Lung (tissue), 11 donors: ENCODE measurements at regions not wholly inside any gene's neighbourhood (a gene's known extent, or its start where the extent isn't known, plus 50 kb on each side); places are given as distances from the start of the nearest gene placed in this dataset.

Experiments
- ATAC-seq: fragments of 200-7000 bp; cut with Tn5 transposase; one replicate; pipeline ENCODE4 v1.9.1; 2020; ENCODE audit warnings: moderate number of reproducible peaks; ENCODE audit not compliant: insufficient read depth, low FRiP score
- DNase-seq, 3 donors: peaks; one replicate each; pipeline ENCODE4 v3.0.0-alpha.2; 2013 to 2017
- H3K27ac ChIP-seq, 2 donors: one replicate each; pipeline ENCODE4 v1.5.1; 2013; ENCODE audit warnings: mild to moderate bottlenecking in 2 of 2, moderate library complexity in 2 of 2, control low read depth in 1 of 2, inconsistent platforms in 1 of 2, low read depth in 1 of 2, low read length in 1 of 2
- H3K27me3 ChIP-seq, 3 donors: one replicate each; pipeline ENCODE4 v1.5.1; 2013; ENCODE audit warnings: low read length in 2 of 3; ENCODE audit not compliant: control insufficient read depth in 3 of 3, insufficient read depth in 3 of 3
- H3K36me3 ChIP-seq, 4 donors: one replicate each; pipeline ENCODE4 v1.5.1; 2013; ENCODE audit warnings: low read length in 4 of 4, mild to moderate bottlenecking in 1 of 4, moderate library complexity in 1 of 4; ENCODE audit not compliant: control insufficient read depth in 4 of 4, insufficient read depth in 4 of 4
- H3K4me1 ChIP-seq, 5 donors: one replicate each; pipeline ENCODE4 v1.5.1; 2013; ENCODE audit warnings: low read length in 5 of 5, mild to moderate bottlenecking in 2 of 5, moderate library complexity in 1 of 5; ENCODE audit not compliant: control insufficient read depth in 5 of 5, insufficient read depth in 5 of 5
- H3K4me3 ChIP-seq: one replicate; pipeline ENCODE4 v1.5.1; 2013; ENCODE audit warnings: mild to moderate bottlenecking, control low read depth, moderate library complexity
- H3K9ac ChIP-seq, 2 donors: one replicate each; pipeline ENCODE4 v1.5.1; 2013; ENCODE audit warnings: low read length in 2 of 2, control low read depth in 1 of 2; ENCODE audit not compliant: insufficient read depth in 1 of 2
- H3K9me3 ChIP-seq, 4 donors: one replicate each; pipeline ENCODE4 v1.5.1; 2013; ENCODE audit warnings: low read length in 3 of 4, mild to moderate bottlenecking in 1 of 4, moderate library complexity in 1 of 4; ENCODE audit not compliant: control insufficient read depth in 4 of 4, insufficient read depth in 3 of 4
- WGBS, 2 donors: extraction: QIAGEN DNeasy Blood & Tissue Kit; methylation state at CpG; one replicate each; pipeline ENCODE4 v1.1.7; 2013; 5-methylcytosine and 5-hydroxymethylcytosine counted together
- TF ChIP-seq, protein P1 (sequence below): IDR thresholded peaks from 2 replicates; pipeline ENCODE4 v1.5.1; 2012; ENCODE audit warnings: mild to moderate bottlenecking; ENCODE audit errors: control extremely low read depth, extremely low read depth
- donor health status: control.
- donor health status: control.
- donor health status: Bipolar disorder and iron deficiency.
- donor health status: healthy.
- donor health status: DM: yes; HTN: yes; CAD: no.

- H3K27ac ChIP-seq, result no peak overlapping the region
- no peak overlapping the region for H3K4me3 ChIP-seq
- ATAC-seq (no peak), DNase-seq (no peak)
- no peaks in the 10 kb centered on the region for H3K9me3 ChIP-seq
- no peaks in the 10 kb centered on the region for H3K36me3 ChIP-seq
- H3K9ac ChIP-seq, result no peak overlapping the region
- TF ChIP-seq, protein P1, sequence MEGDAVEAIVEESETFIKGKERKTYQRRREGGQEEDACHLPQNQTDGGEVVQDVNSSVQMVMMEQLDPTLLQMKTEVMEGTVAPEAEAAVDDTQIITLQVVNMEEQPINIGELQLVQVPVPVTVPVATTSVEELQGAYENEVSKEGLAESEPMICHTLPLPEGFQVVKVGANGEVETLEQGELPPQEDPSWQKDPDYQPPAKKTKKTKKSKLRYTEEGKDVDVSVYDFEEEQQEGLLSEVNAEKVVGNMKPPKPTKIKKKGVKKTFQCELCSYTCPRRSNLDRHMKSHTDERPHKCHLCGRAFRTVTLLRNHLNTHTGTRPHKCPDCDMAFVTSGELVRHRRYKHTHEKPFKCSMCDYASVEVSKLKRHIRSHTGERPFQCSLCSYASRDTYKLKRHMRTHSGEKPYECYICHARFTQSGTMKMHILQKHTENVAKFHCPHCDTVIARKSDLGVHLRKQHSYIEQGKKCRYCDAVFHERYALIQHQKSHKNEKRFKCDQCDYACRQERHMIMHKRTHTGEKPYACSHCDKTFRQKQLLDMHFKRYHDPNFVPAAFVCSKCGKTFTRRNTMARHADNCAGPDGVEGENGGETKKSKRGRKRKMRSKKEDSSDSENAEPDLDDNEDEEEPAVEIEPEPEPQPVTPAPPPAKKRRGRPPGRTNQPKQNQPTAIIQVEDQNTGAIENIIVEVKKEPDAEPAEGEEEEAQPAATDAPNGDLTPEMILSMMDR, result no peak
- H3K4me1 ChIP-seq, result no peaks in the 10 kb centered on the region
- 43 to 73% methylated on average over 1 of the region's 1 CpG for WGBS, 2 donors
- H3K27me3 ChIP-seq, result no peaks in the 10 kb centered on the region
Observed at GRCh38 chr6:114514170-114514569, 171.3 kb upstream of the HS3ST5 start.

GRCh38 chr6:114471450-114471849, 128.6 kb upstream of the HS3ST5 start:
- ATAC-seq, result no peak
- H3K4me1 ChIP-seq, result no peaks in the 10 kb centered on the region
- no peaks in the 10 kb centered on the region for H3K27me3 ChIP-seq
- no peak overlapping the region for H3K4me3 ChIP-seq
- no peak for DNase-seq
- H3K9ac ChIP-seq, result no peak overlapping the region
- WGBS, 2 donors, result 58 to 80% methylated on average over 3 of the region's 3 CpGs
- peaks cover 0 to 3% (median 0%) of the 10 kb centered on the region in 4 donors for H3K9me3 ChIP-seq
- TF ChIP-seq, protein P1, result no peak
- no peak overlapping the region for H3K27ac ChIP-seq
- H3K36me3 ChIP-seq, result no peaks in the 10 kb centered on the region

DNA sequence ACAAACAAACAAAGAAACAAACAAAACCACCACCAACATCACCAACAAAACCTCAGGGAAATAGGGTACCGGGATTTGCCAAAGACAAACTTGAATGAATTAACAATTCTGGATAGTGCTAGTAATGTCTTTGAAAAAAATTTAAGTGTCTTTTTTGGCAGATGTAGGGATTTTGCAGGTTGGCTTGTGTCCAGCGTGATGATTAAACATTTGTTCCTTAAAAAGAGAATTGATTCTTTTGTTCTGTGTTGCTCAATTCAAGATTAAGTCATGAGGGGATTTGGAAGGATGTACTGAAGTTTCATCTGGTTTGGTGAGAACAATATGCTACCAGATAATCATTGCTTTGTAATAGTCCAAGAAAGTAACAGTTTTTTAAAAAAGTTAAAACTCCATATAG, 125.1 kb upstream of the HS3ST5 start:
- Histone ChIP-seq H3K9me3 (no peaks in the 10 kb centered on the region), H3K4me1 (no peaks in the 10 kb centered on the region), H3K27ac (no peak overlapping the region), H3K4me3 (no peak overlapping the region), H3K9ac (no peak overlapping the region), H3K27me3 (no peaks in the 10 kb centered on the region), H3K36me3 (no peaks in the 10 kb centered on the region)
- DNase-seq (peak in 1 of 3 donors; percentile 8), ATAC-seq (no peak)
- TF ChIP-seq, protein P1, result no peak
- WGBS, 2 donors, result 77 to 87% methylated on average over 2 of the region's 2 CpGs

- TF ChIP-seq, protein P1, result no peak
- ATAC-seq (no peak), DNase-seq (no peak)
- H3K36me3 ChIP-seq, result no peaks in the 10 kb centered on the region
- H3K27me3 ChIP-seq, result no peaks in the 10 kb centered on the region
- H3K9me3 ChIP-seq, result no peaks in the 10 kb centered on the region
- H3K4me1 ChIP-seq, result no peaks in the 10 kb centered on the region
- no peak overlapping the region for H3K4me3 ChIP-seq
- no peak overlapping the region for H3K9ac ChIP-seq
- WGBS, 2 donors, result 78 to 86% methylated on average over 4 of the region's 4 CpGs
- H3K27ac ChIP-seq, result no peak overlapping the region
Observed at GRCh38 chr6:114465511-114465910, 122.7 kb upstream of the HS3ST5 start.
